Ascending aorta (tissue), 2 donors: ENCODE measurements at regions not wholly inside any gene's neighbourhood (a gene's known extent, or its start where the extent isn't known, plus 50 kb on each side); places are given as distances from the start of the nearest gene placed in this dataset.

Experiments
- DNase-seq, 2 donors: peaks; one replicate each; pipeline ENCODE4 v3.0.0-alpha.2; 2019; ENCODE audit warnings: low spot score in 2 of 2
- H3K27ac ChIP-seq, 2 donors: fragments of 200-600 bp; sonication (generic); one replicate each; pipeline ENCODE4 v1.5.1; 2016 to 2017; ENCODE audit warnings: mild to moderate bottlenecking in 1 of 2
- H3K27me3 ChIP-seq: fragments of 200-600 bp; sonication (generic); one replicate; pipeline ENCODE4 v1.5.1; 2017
- H3K36me3 ChIP-seq, 2 donors: fragments of 200-600 bp; sonication (generic); one replicate each; pipeline ENCODE4 v1.5.1; 2016
- H3K4me1 ChIP-seq, 2 donors: fragments of 200-600 bp; sonication (generic); one replicate each; pipeline ENCODE4 v1.5.1; 2016 to 2017; ENCODE audit warnings: mild to moderate bottlenecking in 1 of 2
- H3K4me3 ChIP-seq, 2 donors: fragments of 200-600 bp; sonication (generic); one replicate each; pipeline ENCODE4 v1.5.1; 2016 to 2017; ENCODE audit warnings: mild to moderate bottlenecking in 1 of 2
- H3K9me3 ChIP-seq, 2 donors: fragments of 200-600 bp; sonication (generic); one replicate each; pipeline ENCODE4 v1.5.1; 2016
- intact Hi-C: fragments of 100-400 bp; cut with DNase I; formaldehyde crosslinking; loops from one replicate; pipeline ENCODE4 v1.15.1; 2023
- TF ChIP-seq, protein P1 (sequence below), 3 experiments: fragments of 200-600 bp in 2 of 3; fragments of 450-650 bp in 1 of 3; sonication (generic) in 2 of 3; IDR thresholded peaks; one replicate each; pipeline ENCODE4 v1.5.1; 2016 to 2019; ENCODE audit warnings: antibody characterized with exemption in 3 of 3, mild to moderate bottlenecking in 1 of 3, moderate library complexity in 1 of 3

DNA sequence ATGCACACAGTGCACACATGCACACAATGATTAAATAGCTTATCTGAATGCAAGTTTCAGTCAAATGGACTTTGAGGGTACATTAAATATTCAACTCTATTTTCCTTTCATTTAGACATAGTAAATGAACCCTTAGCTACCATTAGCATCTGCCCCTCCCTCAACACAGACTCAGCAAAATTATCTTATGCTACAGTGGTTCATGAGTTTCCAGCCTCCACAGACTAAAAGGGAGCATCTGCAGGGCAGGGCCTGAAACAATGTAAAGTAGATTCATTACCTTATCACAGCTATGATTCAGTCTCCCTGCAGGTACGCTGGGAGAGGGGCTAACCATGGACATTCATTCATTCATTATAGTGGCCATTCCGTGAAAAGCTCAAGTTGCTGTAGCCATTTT, 329.1 kb downstream of the VGLL3 start:
- TF ChIP-seq, protein P1, sequence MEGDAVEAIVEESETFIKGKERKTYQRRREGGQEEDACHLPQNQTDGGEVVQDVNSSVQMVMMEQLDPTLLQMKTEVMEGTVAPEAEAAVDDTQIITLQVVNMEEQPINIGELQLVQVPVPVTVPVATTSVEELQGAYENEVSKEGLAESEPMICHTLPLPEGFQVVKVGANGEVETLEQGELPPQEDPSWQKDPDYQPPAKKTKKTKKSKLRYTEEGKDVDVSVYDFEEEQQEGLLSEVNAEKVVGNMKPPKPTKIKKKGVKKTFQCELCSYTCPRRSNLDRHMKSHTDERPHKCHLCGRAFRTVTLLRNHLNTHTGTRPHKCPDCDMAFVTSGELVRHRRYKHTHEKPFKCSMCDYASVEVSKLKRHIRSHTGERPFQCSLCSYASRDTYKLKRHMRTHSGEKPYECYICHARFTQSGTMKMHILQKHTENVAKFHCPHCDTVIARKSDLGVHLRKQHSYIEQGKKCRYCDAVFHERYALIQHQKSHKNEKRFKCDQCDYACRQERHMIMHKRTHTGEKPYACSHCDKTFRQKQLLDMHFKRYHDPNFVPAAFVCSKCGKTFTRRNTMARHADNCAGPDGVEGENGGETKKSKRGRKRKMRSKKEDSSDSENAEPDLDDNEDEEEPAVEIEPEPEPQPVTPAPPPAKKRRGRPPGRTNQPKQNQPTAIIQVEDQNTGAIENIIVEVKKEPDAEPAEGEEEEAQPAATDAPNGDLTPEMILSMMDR (IDR thresholded peaks at IDR 0.05), result no peak
- Histone ChIP-seq H3K36me3 (no peaks in the 10 kb centered on the region), H3K4me1 (no peaks in the 10 kb centered on the region), H3K9me3 (no peaks in the 10 kb centered on the region), H3K27ac (no peak overlapping the region), H3K27me3 (no peaks in the 10 kb centered on the region), H3K4me3 (no peak overlapping the region)
- intact Hi-C loops, result no loop called here
- DNase-seq, result no peak

DNA sequence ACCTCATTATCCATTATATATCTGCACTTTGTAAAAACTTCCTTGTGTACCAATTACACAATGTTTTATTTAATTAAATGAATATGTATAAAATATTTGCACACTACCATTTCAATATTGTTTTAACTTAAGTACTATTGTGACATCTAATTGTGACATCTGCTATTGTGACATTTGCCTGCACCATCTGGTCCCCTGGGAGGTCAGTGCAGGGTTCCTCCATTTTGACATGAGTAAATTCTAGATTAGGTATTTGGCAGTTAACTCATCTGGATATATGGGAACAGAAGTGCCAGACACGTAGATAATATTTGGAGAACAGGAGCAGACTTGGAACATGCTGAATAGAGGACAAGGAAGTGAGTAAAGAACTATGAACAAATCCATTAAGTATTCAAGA, 332.1 kb downstream of the VGLL3 start:
- no peak overlapping the region for H3K27ac ChIP-seq
- TF ChIP-seq, protein P1 (IDR thresholded peaks at IDR 0.05), result no peak
- H3K36me3 ChIP-seq, result no peaks in the 10 kb centered on the region
- no peaks in the 10 kb centered on the region for H3K9me3 ChIP-seq
- intact Hi-C loops, result no loop called here
- H3K4me1 ChIP-seq, result no peaks in the 10 kb centered on the region
- no peak for DNase-seq
- no peak overlapping the region for H3K4me3 ChIP-seq
- no peaks in the 10 kb centered on the region for H3K27me3 ChIP-seq

DNA sequence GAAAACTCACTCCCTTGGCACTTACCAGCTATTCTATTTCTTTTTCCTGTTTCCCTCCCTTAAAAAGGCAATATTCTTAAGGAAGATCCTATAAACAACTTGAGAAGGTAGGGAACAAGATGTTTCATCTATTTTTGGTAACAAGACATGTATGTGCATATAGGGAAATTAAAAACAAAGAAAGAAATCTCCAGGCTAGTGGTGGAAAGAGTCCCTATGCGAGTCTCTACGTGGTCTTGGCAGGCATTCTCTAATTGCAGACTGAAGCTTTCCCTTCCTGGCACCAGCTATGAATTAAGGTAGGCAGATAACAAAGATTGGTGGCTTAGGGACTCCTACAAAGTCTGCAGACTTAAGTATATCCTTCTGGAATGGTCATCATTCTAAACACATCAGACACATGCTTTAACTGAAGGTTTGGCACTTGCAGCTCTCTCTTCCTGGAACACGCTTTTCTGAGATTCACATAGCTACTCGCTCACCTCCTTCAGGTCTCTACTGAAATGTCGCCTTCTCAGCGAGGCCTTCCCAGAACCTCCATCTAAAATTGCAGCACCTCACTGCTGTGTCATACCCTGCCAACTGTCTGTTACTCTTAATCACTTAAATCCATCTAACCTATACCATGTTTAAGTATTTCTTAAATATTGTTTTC, 336.0 kb downstream of the VGLL3 start:
- Histone ChIP-seq H3K9me3 (no peaks in the 10 kb centered on the region), H3K4me1 (no peaks in the 10 kb centered on the region), H3K27me3 (no peaks in the 10 kb centered on the region), H3K27ac (no peak overlapping the region), H3K4me3 (no peak overlapping the region), H3K36me3 (no peaks in the 10 kb centered on the region)
- no peak for DNase-seq
- TF ChIP-seq, protein P1 (IDR thresholded peaks at IDR 0.05), result no peak
- intact Hi-C loops, result no loop called here

DNA sequence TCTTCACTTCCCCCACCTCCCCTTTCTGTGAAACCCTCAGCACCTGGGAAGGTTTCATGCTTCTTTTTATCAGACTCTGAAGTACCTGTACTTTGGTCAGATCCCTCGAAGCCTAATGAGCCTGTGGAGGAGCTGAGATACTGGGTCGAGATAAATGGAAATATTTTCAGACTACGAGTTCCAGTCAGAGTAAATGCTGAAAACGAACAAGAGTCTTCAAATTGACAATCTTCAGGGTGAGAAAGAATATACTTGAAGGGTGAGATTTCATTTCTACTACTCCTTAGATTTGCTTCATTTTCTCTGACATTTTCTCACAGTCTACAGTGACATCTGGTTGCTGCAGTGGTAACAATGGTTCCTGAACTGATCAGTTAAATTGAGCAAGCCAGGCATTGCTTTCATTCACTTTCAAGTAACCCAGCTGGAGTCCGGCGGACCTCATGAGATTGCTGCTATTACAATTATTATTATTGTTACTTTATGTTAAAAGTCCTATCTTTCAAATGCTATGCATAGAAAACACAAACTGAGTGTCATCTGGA, 337.2 kb downstream of the VGLL3 start:
- intact Hi-C loops, result no loop called here
- H3K27me3 ChIP-seq, result no peaks in the 10 kb centered on the region
- TF ChIP-seq, protein P1 (IDR thresholded peaks at IDR 0.05), result no peak
- no peaks in the 10 kb centered on the region for H3K4me1 ChIP-seq
- no peaks in the 10 kb centered on the region for H3K36me3 ChIP-seq
- DNase-seq, result no peak
- no peak overlapping the region for H3K27ac ChIP-seq
- no peaks in the 10 kb centered on the region for H3K9me3 ChIP-seq
- H3K4me3 ChIP-seq, result no peak overlapping the region

DNA sequence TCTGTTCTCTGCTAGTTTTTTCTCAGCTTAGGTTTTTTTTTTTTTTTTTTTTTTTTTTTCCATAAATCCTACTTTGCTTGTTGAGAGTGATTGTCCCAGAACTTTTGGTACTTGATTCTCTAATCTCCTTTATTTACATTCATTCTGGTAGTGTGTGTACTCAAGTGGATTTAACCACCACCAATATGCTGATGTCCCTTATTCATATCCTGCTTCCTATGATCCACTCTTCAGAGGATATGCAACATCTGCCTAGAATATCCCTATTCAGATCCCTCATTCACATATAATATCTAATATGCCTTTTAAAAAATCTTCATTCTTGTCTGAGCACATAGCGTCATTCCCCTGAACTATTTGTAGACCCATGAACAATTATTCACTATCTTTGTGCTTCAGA, 342.9 kb downstream of the VGLL3 start:
- no peaks in the 10 kb centered on the region for H3K36me3 ChIP-seq
- DNase-seq, result no peak
- no peak overlapping the region for H3K4me3 ChIP-seq
- TF ChIP-seq, protein P1 (IDR thresholded peaks at IDR 0.05), result no peak
- no peaks in the 10 kb centered on the region for H3K4me1 ChIP-seq
- intact Hi-C loops, result no loop called here
- H3K27ac ChIP-seq, result no peak overlapping the region
- no peaks in the 10 kb centered on the region for H3K9me3 ChIP-seq
- no peaks in the 10 kb centered on the region for H3K27me3 ChIP-seq
